DMS53 (cell line): ENCODE measurements at regions not wholly inside any gene's neighbourhood (a gene's known extent, or its start where the extent isn't known, plus 50 kb on each side); places are given as distances from the start of the nearest gene placed in this dataset.
"Not testable (repeated sequence)": the region's sequence is repeated elsewhere in the genome, so short reads cannot be mapped to it uniquely, and the experiment has no call there.

Source experiments
- DNase-seq: peaks from one replicate; lab custom pipeline; 2025; lab: John Stamatoyannopoulos, UW

- DNase-seq: no peak
Observed at GRCh38 chr11:92425127-92425526, 200.5 kb downstream of the FAT3 start.

GRCh38 chr11:92432515-92432914 is 207.9 kb downstream of the FAT3 start:
- no peak for DNase-seq

GRCh38 chr11:92436034-92436920 is 211.7 kb downstream of the FAT3 start:
- no peak for DNase-seq

GRCh38 chr11:92439133-92439532 is 214.5 kb downstream of the FAT3 start:
- no peak for DNase-seq

GRCh38 chr11:92440701-92441442 is 216.3 kb downstream of the FAT3 start:
- no peak for DNase-seq

- no peak for DNase-seq
Observed at GRCh38 chr11:92441443-92441726, 216.8 kb downstream of the FAT3 start.

- DNase-seq: no peak
Observed at GRCh38 chr11:92443199-92443598, 218.6 kb downstream of the FAT3 start.

- DNase-seq: no peak
Observed at GRCh38 chr11:92447586-92447985, 223.0 kb downstream of the FAT3 start.

GRCh38 chr11:92449222-92449621 is 224.6 kb downstream of the FAT3 start:
- DNase-seq: no peak

- no peak for DNase-seq
Observed at GRCh38 chr11:92449780-92450179, 225.2 kb downstream of the FAT3 start.

- DNase-seq: no peak
Observed at GRCh38 chr11:92451063-92451462, 226.4 kb downstream of the FAT3 start.

- no peak for DNase-seq
Observed at GRCh38 chr11:92453055-92453454, 228.4 kb downstream of the FAT3 start.

GRCh38 chr11:92455210-92455790 is 230.7 kb downstream of the FAT3 start:
- no peak for DNase-seq

GRCh38 chr11:92457250-92457649 is 232.6 kb downstream of the FAT3 start:
- DNase-seq: no peak

- no peak for DNase-seq
Observed at GRCh38 chr11:92458486-92458885, 233.9 kb downstream of the FAT3 start.

- no peak for DNase-seq
Observed at GRCh38 chr11:92460213-92460612, 235.6 kb downstream of the FAT3 start.

- DNase-seq: no peak
Observed at GRCh38 chr11:92461447-92461846, 236.8 kb downstream of the FAT3 start.

- DNase-seq: no peak
Observed at GRCh38 chr11:92462821-92463220, 238.2 kb downstream of the FAT3 start.

GRCh38 chr11:92464822-92465221 is 240.2 kb downstream of the FAT3 start:
- no peak for DNase-seq

- not testable (repeated sequence) for DNase-seq
Observed at GRCh38 chr11:92465410-92465809, 240.8 kb downstream of the FAT3 start.

- DNase-seq: no peak
Observed at GRCh38 chr11:92473736-92474135, 249.1 kb downstream of the FAT3 start.

- no peak for DNase-seq
Observed at GRCh38 chr11:92475316-92475715, 250.7 kb downstream of the FAT3 start.

- no peak for DNase-seq
Observed at GRCh38 chr11:92475819-92476218, 251.2 kb downstream of the FAT3 start.
